Fibroblast of lung (primary cell): ENCODE measurements at regions not wholly inside any gene's neighbourhood (a gene's known extent, or its start where the extent isn't known, plus 50 kb on each side); places are given as distances from the start of the nearest gene placed in this dataset.

Experiments used
- DNase-seq, 2 donors: peaks; one replicate each; pipeline versions ENCODE4 v3.0.0 to v3.0.0-alpha.2; 2010; ENCODE audit warnings: low read depth in 2 of 2
- H2AFZ ChIP-seq: 2 replicates; pipeline ENCODE4 v1.5.1; 2012; ENCODE audit warnings: low read length, control low read depth, inconsistent platforms
- H3K27ac ChIP-seq: 2 replicates; pipeline ENCODE4 v1.5.1; 2011; ENCODE audit warnings: low read length, control low read depth; ENCODE audit not compliant: insufficient read depth
- H3K27me3 ChIP-seq: 2 replicates; pipeline ENCODE4 v1.5.1; 2011; ENCODE audit warnings: mild to moderate bottlenecking, low read length; ENCODE audit not compliant: control insufficient read depth, insufficient read depth
- H3K36me3 ChIP-seq: 2 replicates; pipeline ENCODE4 v1.5.1; 2011; ENCODE audit warnings: low read length; ENCODE audit not compliant: control insufficient read depth, insufficient read depth
- H3K4me1 ChIP-seq: 2 replicates; pipeline ENCODE4 v1.5.1; 2011; ENCODE audit warnings: low read length; ENCODE audit not compliant: control insufficient read depth, insufficient read depth; ENCODE audit errors: extremely low read depth
- H3K4me2 ChIP-seq: 2 replicates; pipeline ENCODE4 v1.5.1; 2011; ENCODE audit warnings: low read length, control low read depth; ENCODE audit not compliant: insufficient read depth; ENCODE audit errors: extremely low read depth
- H3K4me3 ChIP-seq, 4 experiments: fragments of 200-600 bp in 1 of 4; sonication (generic) in 1 of 4; replicated peaks in 1 of 4; 2 replicates each; pipeline ENCODE4 v1.5.1; 2011 to 2016; ENCODE audit warnings: low read length in 4 of 4, low read depth in 3 of 4, mild to moderate bottlenecking in 3 of 4, control low read depth in 2 of 4, inconsistent platforms in 1 of 4, mixed read lengths in 1 of 4; ENCODE audit not compliant: insufficient read depth in 1 of 4; ENCODE audit errors: control extremely low read depth in 1 of 4
- H3K79me2 ChIP-seq: 2 replicates; pipeline ENCODE4 v1.5.1; 2012; ENCODE audit warnings: mild to moderate bottlenecking, low read length, inconsistent platforms; ENCODE audit not compliant: control insufficient read depth, insufficient read depth
- H3K9ac ChIP-seq: 2 replicates; pipeline ENCODE4 v1.5.1; 2011; ENCODE audit warnings: mild to moderate bottlenecking, low read length, control low read depth; ENCODE audit not compliant: insufficient read depth
- H3K9me3 ChIP-seq: 2 replicates; pipeline ENCODE4 v1.5.1; 2012; ENCODE audit warnings: low read depth, low read length; ENCODE audit not compliant: control insufficient read depth, insufficient read depth
- H4K20me1 ChIP-seq: 2 replicates; pipeline ENCODE4 v1.5.1; 2011; ENCODE audit warnings: low read length; ENCODE audit not compliant: control insufficient read depth, insufficient read depth; ENCODE audit errors: extremely low read depth
- EZH2 ChIP-seq: IDR thresholded peaks from 2 replicates; pipeline ENCODE4 v1.5.1; 2012; ENCODE audit warnings: low read length, control low read depth, mild to moderate bottlenecking; ENCODE audit errors: missing control alignments
- TF ChIP-seq, protein P1 (sequence below), 2 donors: IDR thresholded peaks in 1 of 2; conservative IDR thresholded peaks in 1 of 2; 1 replicate in 1 of 2; 2 replicates in 1 of 2; pipeline ENCODE4 v1.5.1; 2011 to 2012; ENCODE audit warnings: low read length in 2 of 2, control low read depth in 1 of 2, inconsistent platforms in 1 of 2, low read depth in 1 of 2, mild to moderate bottlenecking in 1 of 2

DNA sequence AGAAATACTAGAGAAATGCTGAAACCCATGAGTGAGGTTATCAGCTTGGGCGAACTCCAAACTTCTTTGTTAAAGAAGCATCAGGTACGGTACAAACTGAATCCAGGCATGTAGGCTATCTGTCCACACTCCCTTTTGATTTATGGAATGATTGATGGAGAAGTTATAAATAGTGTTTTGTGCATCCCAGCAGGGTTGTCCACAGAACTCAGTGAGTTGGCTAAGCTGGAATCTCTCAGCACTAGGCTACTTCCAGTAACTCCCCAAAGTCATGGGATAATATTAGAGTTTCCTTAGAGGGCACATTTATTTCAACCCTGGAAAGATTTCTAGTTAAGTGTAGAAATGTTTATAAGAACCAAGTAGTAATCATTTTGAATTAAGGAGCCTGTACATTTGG, 186.2 kb upstream of the CRBN start:
- Histone ChIP-seq H3K27me3 (no peaks in the 10 kb centered on the region), H3K9me3 (no peaks in the 10 kb centered on the region), H3K9ac (no peak overlapping the region), H4K20me1 (no peaks in the 10 kb centered on the region), H3K36me3 (no peaks in the 10 kb centered on the region), H2AFZ (no peak overlapping the region), H3K4me3 (no peak overlapping the region), H3K4me1 (no peaks in the 10 kb centered on the region), H3K79me2 (no peaks in the 10 kb centered on the region), H3K27ac (no peak overlapping the region), H3K4me2 (no peak overlapping the region)
- no peak for DNase-seq
- TF ChIP-seq, protein P1, sequence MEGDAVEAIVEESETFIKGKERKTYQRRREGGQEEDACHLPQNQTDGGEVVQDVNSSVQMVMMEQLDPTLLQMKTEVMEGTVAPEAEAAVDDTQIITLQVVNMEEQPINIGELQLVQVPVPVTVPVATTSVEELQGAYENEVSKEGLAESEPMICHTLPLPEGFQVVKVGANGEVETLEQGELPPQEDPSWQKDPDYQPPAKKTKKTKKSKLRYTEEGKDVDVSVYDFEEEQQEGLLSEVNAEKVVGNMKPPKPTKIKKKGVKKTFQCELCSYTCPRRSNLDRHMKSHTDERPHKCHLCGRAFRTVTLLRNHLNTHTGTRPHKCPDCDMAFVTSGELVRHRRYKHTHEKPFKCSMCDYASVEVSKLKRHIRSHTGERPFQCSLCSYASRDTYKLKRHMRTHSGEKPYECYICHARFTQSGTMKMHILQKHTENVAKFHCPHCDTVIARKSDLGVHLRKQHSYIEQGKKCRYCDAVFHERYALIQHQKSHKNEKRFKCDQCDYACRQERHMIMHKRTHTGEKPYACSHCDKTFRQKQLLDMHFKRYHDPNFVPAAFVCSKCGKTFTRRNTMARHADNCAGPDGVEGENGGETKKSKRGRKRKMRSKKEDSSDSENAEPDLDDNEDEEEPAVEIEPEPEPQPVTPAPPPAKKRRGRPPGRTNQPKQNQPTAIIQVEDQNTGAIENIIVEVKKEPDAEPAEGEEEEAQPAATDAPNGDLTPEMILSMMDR (conservative IDR thresholded peaks at IDR 0.05 in 1 of 2, IDR thresholded peaks at IDR 0.05 in 1 of 2; ENCODE audit: low read depth in 1 of 2, low read length in 2 of 2) = no peak

DNA sequence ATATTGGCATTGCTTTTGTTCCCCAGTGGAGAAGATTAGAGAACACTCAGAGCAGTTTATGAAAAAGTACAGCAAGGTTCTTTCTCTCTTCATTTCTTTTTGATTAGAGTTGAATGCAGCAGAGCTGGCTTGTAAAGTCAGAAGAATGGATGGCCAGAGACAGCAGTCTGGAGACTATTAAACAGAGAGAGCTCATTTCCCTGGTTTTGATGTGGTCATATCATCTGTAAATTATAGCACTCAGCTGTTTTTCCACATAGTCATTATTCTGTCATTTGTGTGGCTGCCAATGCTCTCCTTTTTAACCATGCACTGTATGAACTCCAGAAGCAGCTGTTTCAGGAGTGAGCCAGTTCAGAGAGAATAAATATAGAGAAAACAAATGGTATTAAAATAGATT, 177.4 kb upstream of the CRBN start:
- H4K20me1 ChIP-seq = no peaks in the 10 kb centered on the region
- no peaks in the 10 kb centered on the region for H3K27me3 ChIP-seq
- TF ChIP-seq, protein P1 (conservative IDR thresholded peaks at IDR 0.05 in 1 of 2, IDR thresholded peaks at IDR 0.05 in 1 of 2; ENCODE audit: low read depth in 1 of 2, low read length in 2 of 2) = no peak
- no peak for TF ChIP-seq EZH2
- no peak overlapping the region for H3K27ac ChIP-seq
- H3K9me3 ChIP-seq = no peaks in the 10 kb centered on the region
- no peaks in the 10 kb centered on the region for H3K79me2 ChIP-seq
- H3K4me1 ChIP-seq = no peaks in the 10 kb centered on the region
- no peaks in the 10 kb centered on the region for H3K36me3 ChIP-seq
- H3K4me2 ChIP-seq = no peak overlapping the region
- H3K4me3 ChIP-seq = no peak overlapping the region
- peak in 1 of 2 donors; percentile 8 for DNase-seq
- H2AFZ ChIP-seq = no peak overlapping the region
- H3K9ac ChIP-seq = no peak overlapping the region

DNA sequence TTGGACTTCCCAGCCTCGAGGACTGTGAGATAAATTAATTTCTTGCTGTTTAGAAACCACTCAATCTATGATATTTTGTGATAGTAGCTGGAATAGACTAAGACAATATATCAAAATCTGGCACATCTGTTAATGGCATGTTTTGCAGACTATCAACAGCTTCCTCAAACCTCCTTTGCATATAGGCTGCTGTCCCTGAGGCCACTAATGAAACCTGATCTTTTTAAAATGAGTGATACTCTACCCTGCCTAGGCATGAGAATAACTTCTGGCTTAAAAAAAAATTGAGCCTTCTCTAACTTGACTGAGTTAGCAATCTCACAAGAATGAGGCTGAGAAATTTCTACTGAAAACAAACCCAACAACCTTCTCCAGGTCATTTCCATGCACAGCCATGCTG, 176.0 kb upstream of the CRBN start:
- Histone ChIP-seq H3K27me3 (no peaks in the 10 kb centered on the region), H3K27ac (no peak overlapping the region), H3K4me2 (no peak overlapping the region), H3K36me3 (no peaks in the 10 kb centered on the region), H3K4me1 (no peaks in the 10 kb centered on the region), H3K4me3 (no peak overlapping the region), H3K9me3 (no peaks in the 10 kb centered on the region), H3K9ac (no peak overlapping the region), H3K79me2 (no peaks in the 10 kb centered on the region), H4K20me1 (no peaks in the 10 kb centered on the region), H2AFZ (no peak overlapping the region)
- no peak for DNase-seq
- TF ChIP-seq EZH2 = no peak
- TF ChIP-seq, protein P1 (conservative IDR thresholded peaks at IDR 0.05 in 1 of 2, IDR thresholded peaks at IDR 0.05 in 1 of 2; ENCODE audit: low read depth in 1 of 2, low read length in 2 of 2) = no peak
